Renal cortex interstitium (tissue), 11 donors: ENCODE measurements at regions not wholly inside any gene's neighbourhood (a gene's known extent, or its start where the extent isn't known, plus 50 kb on each side); places are given as distances from the start of the nearest gene placed in this dataset.

Experiments used
- DNase-seq, 11 donors: peaks; one replicate each; pipeline ENCODE4 v3.0.0-alpha.2; 2013; ENCODE audit warnings: low read depth in 9 of 11, low spot score in 4 of 11; ENCODE audit errors: extremely low read depth in 1 of 11

DNA sequence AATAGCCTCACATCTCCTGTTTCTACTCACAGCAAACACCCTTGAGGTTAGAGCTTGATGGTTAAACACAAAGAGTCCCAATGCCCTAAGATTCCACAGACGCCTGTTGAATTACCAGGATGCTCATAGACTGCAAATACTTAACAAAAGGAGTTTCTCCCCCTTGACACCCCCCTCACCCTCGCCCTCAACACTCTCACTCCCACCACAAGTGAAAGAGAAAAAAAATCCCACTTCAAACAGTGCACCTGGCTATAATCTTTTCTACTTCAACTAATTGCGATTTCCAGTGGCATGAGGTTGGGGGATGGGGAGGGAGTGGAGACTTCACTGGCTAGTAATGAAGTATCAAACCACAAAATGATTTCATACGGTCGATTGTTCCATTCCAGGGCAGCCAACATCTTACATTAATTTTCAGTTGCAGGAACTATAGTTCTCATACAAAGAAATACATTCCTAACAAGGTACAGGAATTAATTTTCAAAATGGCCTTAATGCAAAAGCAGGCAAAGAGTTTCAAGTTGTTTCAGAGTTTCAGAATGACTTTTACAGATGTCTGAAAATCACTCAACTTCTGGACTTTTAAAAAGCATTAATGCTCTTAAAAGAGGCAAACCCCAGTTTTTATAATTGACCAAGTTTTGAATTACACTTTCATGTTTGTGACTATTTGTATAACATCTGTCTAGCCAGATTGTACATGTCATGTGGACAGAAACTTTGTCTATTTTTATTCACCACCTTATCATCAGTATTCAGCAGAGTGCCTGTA is 390.7 kb downstream of the C12orf75 start:
- no peak for DNase-seq

DNA sequence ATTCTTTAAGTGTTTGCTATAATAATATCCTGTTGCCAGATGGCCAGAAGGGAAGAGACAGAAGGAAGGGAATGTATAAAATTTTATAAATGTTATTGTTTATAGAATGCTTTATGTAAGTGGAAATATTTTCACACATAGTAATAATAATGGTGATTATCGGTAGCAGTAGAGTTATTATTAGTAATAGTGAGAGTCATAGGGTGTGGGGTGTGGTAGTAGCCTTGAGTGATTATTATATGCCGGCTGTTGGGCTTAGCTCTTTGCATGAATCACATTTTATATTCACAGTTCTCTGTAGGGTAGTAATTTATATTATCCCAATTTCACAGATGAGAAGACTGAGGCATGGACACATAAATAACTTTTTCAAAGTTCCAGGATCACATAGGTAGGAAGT is 391.4 kb downstream of the C12orf75 start:
- no peak for DNase-seq

DNA sequence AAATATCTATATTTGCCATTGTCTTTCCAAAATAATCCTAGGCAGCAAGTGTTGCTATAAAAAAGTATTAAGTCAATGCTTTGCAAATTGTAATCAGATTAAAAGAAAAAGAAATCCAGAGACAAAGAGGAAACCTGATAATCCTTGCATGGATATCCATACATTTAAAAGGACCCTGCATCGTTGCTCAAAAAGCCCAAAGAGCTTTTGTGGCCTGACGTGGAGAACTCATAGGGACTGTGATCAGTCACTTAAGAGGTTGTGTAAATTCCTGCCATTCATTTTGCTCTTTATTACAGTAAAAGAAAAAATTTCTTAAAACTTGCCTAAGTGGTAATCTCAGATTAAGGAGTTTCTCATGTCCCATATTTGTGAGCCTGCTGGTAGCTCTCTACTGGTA is 392.6 kb downstream of the C12orf75 start:
- DNase-seq = no peak

DNA sequence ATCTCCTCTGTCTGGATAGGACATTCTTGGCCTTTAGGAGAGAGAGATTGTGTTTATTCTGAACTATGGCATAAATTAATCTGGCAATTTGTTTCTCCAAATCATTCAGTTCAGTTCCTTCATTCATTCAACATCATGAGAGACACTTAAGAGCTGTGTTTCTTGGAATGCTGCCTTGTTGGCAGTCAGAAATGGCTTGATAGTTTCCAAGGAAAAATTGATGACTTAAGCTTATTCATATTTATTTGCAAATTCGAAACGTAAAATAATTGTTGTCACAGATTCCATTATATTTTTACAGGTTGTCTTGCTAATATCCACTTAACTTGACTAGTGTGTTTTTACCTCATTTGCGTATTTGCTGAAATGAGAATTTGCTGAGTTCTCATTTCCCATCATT is 393.0 kb downstream of the C12orf75 start:
- no peak for DNase-seq

- DNase-seq = no peak
Measured at GRCh38 chr12:105724641-105725040, 394.1 kb downstream of the C12orf75 start.

- no peak for DNase-seq
Measured at GRCh38 chr12:105725054-105725453, 394.6 kb downstream of the C12orf75 start.

- DNase-seq = no peak
Measured at GRCh38 chr12:105729181-105729771, 398.8 kb downstream of the C12orf75 start.

GRCh38 chr12:105729926-105730325 is 399.4 kb downstream of the C12orf75 start:
- DNase-seq = no peak

DNA sequence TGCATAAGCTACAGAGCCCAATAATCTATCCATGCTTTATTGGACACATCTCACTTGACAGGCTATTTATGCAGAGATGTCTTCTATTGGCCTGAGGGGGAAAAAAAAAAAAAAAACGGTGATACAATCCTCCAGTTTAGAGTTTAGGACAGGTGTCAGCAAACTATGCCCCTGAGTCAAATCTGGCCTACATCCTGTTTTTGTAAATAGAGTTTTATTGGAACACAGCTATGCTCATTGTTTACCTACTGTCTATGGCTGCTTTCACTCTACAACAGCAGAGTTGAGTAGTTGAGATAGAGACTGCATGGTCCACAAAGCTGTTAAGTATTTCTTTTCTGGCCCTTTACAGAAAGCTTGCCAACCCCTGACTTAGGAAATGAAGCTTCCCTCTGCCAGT is 403.1 kb downstream of the C12orf75 start:
- no peak for DNase-seq

DNA sequence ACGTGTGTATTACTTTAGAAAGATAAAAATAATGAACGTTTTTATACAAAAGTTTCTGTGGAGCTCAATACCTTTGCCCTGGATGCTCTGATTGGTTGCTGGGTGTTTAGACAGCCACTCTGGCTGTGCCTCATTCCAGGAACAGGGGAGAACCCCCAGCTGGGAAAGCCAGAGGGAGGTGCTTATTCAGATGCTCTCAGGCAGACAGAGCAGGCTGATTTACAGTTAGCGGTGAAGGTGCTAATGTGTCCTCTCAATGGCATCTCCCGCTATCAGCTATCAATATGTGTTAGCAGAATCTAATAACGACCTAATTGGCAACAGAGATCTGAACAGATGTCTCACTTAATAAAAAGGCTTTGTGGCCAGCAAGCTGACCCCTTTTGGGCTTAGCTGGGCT is 402.3 kb downstream of the NUAK1 start:
- no peak for DNase-seq

GRCh38 chr12:105738051-105738450 is 400.7 kb downstream of the NUAK1 start:
- DNase-seq = no peak

GRCh38 chr12:105740369-105740768 is 398.4 kb downstream of the NUAK1 start:
- DNase-seq = no peak

GRCh38 chr12:105740970-105741725 is 397.6 kb downstream of the NUAK1 start:
- DNase-seq = no peak

DNA sequence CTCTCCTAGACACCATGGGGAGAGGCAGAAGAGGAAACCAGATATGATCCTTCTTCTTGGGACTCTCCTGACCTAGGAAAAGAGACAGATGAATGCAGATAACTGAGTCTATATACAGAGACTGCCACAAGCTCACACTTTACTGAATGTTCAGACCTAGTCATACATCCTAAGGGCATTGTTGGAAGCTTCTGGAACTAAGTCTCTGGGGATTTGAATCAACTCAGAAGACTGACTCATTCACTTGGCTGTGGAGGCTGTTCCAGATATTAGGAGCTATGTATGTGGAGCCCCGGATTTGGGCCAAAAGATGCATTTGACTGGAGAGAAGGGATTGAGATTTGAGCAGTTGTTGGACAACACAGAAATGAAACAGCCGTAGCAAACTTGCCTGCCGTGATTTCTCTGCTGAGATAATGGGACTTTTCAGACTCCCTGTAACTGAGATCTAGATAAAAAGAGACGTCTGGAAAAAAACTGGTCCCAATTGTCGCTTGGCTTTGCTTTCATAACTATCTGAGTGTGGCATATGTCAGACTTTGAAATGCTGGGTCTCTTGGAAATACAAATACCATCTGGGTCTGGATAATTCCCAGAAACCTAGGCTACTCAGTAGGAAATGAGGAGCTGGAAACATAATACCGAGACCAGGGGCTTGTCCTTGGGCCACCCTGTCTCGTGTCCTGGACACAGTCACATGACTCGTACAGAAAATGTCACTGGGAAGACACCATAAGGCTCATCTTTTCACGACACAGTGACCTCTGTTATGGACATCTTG is 396.8 kb downstream of the NUAK1 start:
- no peak for DNase-seq

- DNase-seq = no peak
Measured at GRCh38 chr12:105742567-105742874, 396.2 kb downstream of the NUAK1 start.

GRCh38 chr12:105744371-105745058 is 394.2 kb downstream of the NUAK1 start:
- no peak for DNase-seq

DNA sequence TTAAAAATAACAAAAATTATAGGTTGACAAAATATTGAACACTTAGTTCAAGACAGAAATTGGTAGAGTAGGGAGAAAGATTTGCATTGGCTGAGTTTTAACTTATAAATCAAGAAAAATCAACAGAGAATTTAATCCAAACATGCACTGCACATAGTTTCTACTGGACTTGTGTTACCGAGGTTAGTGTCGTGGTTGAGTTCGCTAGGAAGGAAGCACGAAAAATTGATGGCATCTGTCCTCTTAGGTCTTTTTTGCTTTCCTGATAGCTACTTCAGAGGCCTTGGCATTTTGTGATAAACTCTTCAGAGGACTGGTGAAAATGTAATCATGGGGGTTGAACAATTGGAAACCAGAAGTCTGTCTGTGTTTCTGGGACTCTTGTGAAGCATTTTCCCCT is 392.9 kb downstream of the NUAK1 start:
- DNase-seq = no peak

DNA sequence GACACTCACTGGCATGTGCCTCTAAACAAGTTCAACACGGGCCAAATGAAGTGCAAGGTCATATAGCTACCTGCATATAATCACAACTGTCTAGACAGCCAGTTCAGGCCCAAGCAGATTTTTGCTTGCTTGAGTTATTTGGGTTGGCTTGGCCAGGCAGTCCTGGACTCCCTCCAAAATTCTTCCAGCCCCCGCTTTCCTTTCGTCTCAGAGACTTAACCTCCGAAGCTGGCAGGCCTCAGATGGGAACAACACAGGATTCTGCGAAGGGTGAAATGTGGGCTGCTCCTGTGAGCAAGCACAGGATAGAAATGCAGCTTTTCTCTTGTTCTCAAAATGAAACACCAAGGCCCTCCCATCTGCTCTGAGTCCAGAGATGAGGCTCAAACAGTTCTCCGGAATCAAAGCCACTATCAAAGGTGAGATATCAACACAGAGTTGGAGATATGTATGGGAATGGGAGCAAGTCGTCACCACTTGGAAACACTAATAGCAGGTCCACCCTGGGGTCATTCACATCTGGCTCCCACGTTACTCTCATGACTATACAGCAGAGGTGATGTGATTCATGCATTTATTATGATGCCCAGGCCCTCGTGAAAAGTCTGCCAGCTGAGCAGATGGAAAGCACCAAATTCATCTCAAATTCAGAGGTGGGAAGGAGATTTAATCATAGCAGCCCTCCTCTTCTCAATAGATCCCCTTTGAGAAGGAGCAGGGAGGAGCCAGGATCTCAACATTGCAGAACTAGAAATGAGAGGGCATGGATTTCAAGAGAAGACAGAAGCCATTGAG is 389.8 kb downstream of the NUAK1 start:
- DNase-seq = no peak
